ENCODE measurements at regions not wholly inside any gene's neighbourhood (a gene's known extent, or its start where the extent isn't known, plus 50 kb on each side); places are given as distances from the start of the nearest gene placed in this dataset.

DNA sequence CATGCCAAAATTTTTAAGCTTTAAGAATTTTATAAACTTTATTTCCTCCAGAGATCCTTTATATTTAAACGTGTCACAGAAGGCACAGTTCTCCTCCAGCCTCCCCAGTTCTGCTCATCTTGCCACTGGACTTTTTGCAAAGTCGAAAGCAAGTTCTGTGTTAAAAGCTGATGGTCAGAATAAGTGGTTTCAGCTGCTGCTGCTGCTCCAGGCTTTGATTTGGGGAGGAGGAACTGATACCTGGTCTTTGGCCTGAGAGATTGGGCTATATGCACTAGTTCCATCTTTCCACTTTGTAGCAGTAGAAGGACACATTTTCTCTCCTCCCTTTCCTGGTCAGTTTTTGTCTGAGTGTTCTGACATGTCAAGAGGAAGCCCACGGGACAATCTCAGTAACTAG lies 435.9 kb upstream of the PHF14 start:
- peaks cover 12% of the 10 kb centered on the region for H3K9me3 Mint-ChIP-seq
- Histone ChIP-seq H3K9ac (ENCODE audit: extremely low read depth, low read length, poor library complexity, severe bottlenecking) (no peak overlapping the region), H3K9me3 (ENCODE audit: control insufficient read depth, low read length) (no peaks in the 10 kb centered on the region), H3K27ac (ENCODE audit: low read depth, low read length) (no peak overlapping the region), H3K36me3 (ENCODE audit: control insufficient read depth, insufficient read depth, low read length) (no peaks in the 10 kb centered on the region), H3K27me3 (ENCODE audit: control insufficient read depth, insufficient read depth, low read length, poor library complexity, severe bottlenecking) (no peaks in the 10 kb centered on the region), H3K4me1 (ENCODE audit: control insufficient read depth, insufficient read depth, low read length) (no peaks in the 10 kb centered on the region), H3K4me3 (ENCODE audit: low read length) (no peak overlapping the region)
- no peaks in the 10 kb centered on the region for H3K4me1 Mint-ChIP-seq
- DNase-seq = no peak
- 67 to 91% methylated on average over 1 to 3 of the region's 3 CpGs for WGBS, 2 experiments (ENCODE audit: insufficient coverage in 1 of 2, insufficient read length in 1 of 2)
- H3K27ac Mint-ChIP-seq = no peak overlapping the region
- H3K27me3 Mint-ChIP-seq (ENCODE audit: insufficient read depth) = no peaks in the 10 kb centered on the region
- TF ChIP-seq, protein P1, sequence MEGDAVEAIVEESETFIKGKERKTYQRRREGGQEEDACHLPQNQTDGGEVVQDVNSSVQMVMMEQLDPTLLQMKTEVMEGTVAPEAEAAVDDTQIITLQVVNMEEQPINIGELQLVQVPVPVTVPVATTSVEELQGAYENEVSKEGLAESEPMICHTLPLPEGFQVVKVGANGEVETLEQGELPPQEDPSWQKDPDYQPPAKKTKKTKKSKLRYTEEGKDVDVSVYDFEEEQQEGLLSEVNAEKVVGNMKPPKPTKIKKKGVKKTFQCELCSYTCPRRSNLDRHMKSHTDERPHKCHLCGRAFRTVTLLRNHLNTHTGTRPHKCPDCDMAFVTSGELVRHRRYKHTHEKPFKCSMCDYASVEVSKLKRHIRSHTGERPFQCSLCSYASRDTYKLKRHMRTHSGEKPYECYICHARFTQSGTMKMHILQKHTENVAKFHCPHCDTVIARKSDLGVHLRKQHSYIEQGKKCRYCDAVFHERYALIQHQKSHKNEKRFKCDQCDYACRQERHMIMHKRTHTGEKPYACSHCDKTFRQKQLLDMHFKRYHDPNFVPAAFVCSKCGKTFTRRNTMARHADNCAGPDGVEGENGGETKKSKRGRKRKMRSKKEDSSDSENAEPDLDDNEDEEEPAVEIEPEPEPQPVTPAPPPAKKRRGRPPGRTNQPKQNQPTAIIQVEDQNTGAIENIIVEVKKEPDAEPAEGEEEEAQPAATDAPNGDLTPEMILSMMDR (conservative IDR thresholded peaks at IDR 0.05) = no peak
- no peak overlapping the region for H3K4me3 Mint-ChIP-seq
- no peaks in the 10 kb centered on the region for H3K36me3 Mint-ChIP-seq (ENCODE audit: low read depth)

DNA sequence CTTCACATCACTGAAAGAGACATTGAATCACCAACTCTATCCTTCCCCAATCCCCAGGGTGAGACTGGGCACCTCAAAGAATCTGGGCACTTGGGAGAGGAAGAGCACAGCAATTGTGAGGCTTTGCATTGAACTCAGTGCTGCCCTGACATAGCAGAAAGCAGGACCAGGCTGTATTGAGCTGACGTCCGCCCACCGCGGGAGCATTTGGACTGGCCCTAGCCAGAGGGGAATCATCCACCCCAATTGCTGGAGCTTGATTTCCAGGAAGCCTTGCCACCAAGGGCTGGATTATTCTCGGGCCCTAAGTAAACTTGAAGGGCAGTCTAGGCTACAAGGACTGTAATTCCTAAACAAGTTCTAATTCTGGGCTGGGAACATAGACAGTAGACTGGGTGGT lies 416.3 kb upstream of the PHF14 start:
- peaks cover 6% of the 10 kb centered on the region for H3K4me1 Mint-ChIP-seq

DNA sequence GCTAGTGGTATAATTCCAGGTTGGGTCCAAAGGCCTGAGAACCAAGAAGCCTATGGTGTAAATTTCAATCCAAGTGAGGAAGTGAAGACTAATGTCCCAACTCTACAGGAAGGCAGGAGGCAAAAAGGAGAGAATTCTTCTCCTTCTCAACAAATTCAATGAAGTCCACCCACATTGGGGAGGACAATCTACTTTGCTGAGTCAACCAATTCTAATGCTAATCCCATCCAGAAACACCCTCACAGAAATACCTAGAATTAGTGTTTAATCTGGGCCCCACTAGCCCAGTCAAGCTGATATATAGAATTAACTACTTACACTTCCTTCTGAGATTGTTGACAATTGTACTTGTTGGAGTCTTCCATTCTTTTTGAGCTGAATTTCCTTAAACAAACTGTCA lies 413.2 kb upstream of the PHF14 start:
- no peak overlapping the region for H3K27ac Mint-ChIP-seq
- no peaks in the 10 kb centered on the region for H3K27me3 Mint-ChIP-seq (ENCODE audit: insufficient read depth)
- TF ChIP-seq, protein P1 (conservative IDR thresholded peaks at IDR 0.05) = no peak
- H3K36me3 Mint-ChIP-seq (ENCODE audit: low read depth) = no peaks in the 10 kb centered on the region
- Histone ChIP-seq H3K9ac (ENCODE audit: extremely low read depth, low read length, poor library complexity, severe bottlenecking) (no peak overlapping the region), H3K4me1 (ENCODE audit: control insufficient read depth, insufficient read depth, low read length) (peaks cover 3% of the 10 kb centered on the region), H3K9me3 (ENCODE audit: control insufficient read depth, low read length) (no peaks in the 10 kb centered on the region), H3K27ac (ENCODE audit: low read depth, low read length) (no peak overlapping the region), H3K27me3 (ENCODE audit: control insufficient read depth, insufficient read depth, low read length, poor library complexity, severe bottlenecking) (no peaks in the 10 kb centered on the region), H3K36me3 (ENCODE audit: control insufficient read depth, insufficient read depth, low read length) (no peaks in the 10 kb centered on the region), H3K4me3 (ENCODE audit: low read length) (no peak overlapping the region)
- no peak for DNase-seq
- H3K4me1 Mint-ChIP-seq = peaks cover 6% of the 10 kb centered on the region
- no peak overlapping the region for H3K4me3 Mint-ChIP-seq
- H3K9me3 Mint-ChIP-seq = no peaks in the 10 kb centered on the region

More for the DNA sequence above, 416.3 kb upstream of the PHF14 start:
- Histone ChIP-seq H3K36me3 (ENCODE audit: control insufficient read depth, insufficient read depth, low read length) (no peaks in the 10 kb centered on the region), H3K4me3 (ENCODE audit: low read length) (no peak overlapping the region), H3K9ac (ENCODE audit: extremely low read depth, low read length, poor library complexity, severe bottlenecking) (no peak overlapping the region), H3K4me1 (ENCODE audit: control insufficient read depth, insufficient read depth, low read length) (peaks cover 3% of the 10 kb centered on the region), H3K9me3 (ENCODE audit: control insufficient read depth, low read length) (no peaks in the 10 kb centered on the region), H3K27me3 (ENCODE audit: control insufficient read depth, insufficient read depth, low read length, poor library complexity, severe bottlenecking) (no peaks in the 10 kb centered on the region), H3K27ac (ENCODE audit: low read depth, low read length) (no peak overlapping the region)
- H3K27ac Mint-ChIP-seq = no peak overlapping the region
- H3K36me3 Mint-ChIP-seq (ENCODE audit: low read depth) = no peaks in the 10 kb centered on the region
- H3K27me3 Mint-ChIP-seq (ENCODE audit: insufficient read depth) = no peaks in the 10 kb centered on the region
- TF ChIP-seq, protein P1 (conservative IDR thresholded peaks at IDR 0.05) = no peak
- 96% methylated on average over 5 of the region's 5 CpGs; no CpG with 5 or more reads in 1 of the 2 experiments for WGBS, 2 experiments (ENCODE audit: insufficient coverage in 1 of 2, insufficient read length in 1 of 2)
- no peaks in the 10 kb centered on the region for H3K9me3 Mint-ChIP-seq
- H3K4me3 Mint-ChIP-seq = no peak overlapping the region
- no peak for DNase-seq
